Erythroblast (primary cell): ENCODE measurements at regions not wholly inside any gene's neighbourhood (a gene's known extent, or its start where the extent isn't known, plus 50 kb on each side); places are given as distances from the start of the nearest gene placed in this dataset.

ENCODE experiments used
- GATA1 ChIP-seq: IDR thresholded peaks from 2 replicates; pipeline ENCODE4 v1.6.1; 2011; ENCODE audit warnings: low read depth, mild to moderate bottlenecking, control low read depth, low read length, moderate library complexity
- POLR2A ChIP-seq: IDR thresholded peaks from 2 replicates; pipeline ENCODE4 v1.6.1; 2011; ENCODE audit warnings: mild to moderate bottlenecking, low read length

GRCh38 chr1:5580926-5581325 is 411.3 kb downstream of the NPHP4 start:
- TF ChIP-seq POLR2A: no peak
- no peak for TF ChIP-seq GATA1
